ENCODE measurements at regions not wholly inside any gene's neighbourhood (a gene's known extent, or its start where the extent isn't known, plus 50 kb on each side); places are given as distances from the start of the nearest gene placed in this dataset.

DNA sequence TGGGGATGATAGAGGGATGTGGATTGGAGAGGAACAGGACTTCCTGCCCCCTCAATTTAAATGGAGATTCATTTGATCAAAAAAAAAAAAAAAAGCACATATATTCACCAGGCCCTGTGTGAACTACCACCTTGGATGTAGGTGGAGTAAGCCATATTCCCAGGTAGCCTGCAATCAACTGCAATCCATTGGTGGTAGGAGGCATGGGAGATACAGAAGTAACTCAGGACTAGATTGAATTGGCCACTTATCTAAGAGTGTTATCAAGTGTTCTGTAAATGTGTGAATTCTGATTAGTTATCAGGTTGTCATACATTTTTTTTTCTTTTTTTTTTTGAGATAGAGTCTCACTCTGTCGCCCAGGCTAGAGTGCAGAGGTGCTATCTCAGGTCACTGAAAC lies 124.1 kb upstream of the ESR1 start:
- TF ChIP-seq EZH2 (IDR thresholded peaks at IDR 0.05; ENCODE audit: insufficient read depth, poor library complexity, severe bottlenecking) (no peak), EZH2phosphoT487 (IDR thresholded peaks at IDR 0.05; ENCODE audit: insufficient read depth, low read depth) (no peak)

Measured in GM23248 (cell line).